ENCODE measurements at regions not wholly inside any gene's neighbourhood (a gene's known extent, or its start where the extent isn't known, plus 50 kb on each side); places are given as distances from the start of the nearest gene placed in this dataset.

DNA sequence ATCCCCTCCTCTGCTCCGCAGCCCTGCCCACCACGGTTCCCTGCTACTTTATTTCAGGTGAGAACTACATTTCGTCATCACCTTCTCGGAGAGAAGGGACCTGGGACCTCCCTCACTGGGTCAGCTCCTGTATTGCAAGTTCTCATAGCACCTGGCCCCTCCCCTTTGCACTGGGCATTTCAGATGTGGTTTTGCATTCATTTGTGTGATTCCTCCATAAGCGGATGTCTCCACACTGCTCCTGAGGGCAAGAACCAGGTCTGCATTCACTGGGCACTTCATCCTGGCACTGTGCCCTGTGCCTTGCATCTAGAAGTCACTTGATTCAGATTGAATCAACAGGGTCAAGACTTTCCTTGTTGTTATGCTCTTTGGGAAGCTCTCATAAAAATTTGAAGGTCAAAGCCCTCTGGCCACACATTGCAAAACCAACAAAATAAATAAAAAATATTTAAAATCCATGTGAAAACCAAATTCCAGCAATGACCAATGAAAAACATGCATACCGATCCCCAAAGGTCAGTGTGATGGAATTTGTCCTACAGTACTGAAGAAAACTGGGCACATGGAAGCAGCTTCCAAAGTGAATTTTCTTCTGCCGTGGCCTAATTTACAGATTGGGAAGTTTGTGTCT lies 89.1 kb upstream of the F13A1 start:
- DNase-seq (ENCODE audit: low read depth) = no peak
- H3K4me3 ChIP-seq (ENCODE audit: low read depth, low read length) = no peak overlapping the region
- no peak for TF ChIP-seq CTCF (IDR thresholded peaks at IDR 0.05; ENCODE audit: insufficient read depth, low read depth, low read length, missing control alignments)

DNA sequence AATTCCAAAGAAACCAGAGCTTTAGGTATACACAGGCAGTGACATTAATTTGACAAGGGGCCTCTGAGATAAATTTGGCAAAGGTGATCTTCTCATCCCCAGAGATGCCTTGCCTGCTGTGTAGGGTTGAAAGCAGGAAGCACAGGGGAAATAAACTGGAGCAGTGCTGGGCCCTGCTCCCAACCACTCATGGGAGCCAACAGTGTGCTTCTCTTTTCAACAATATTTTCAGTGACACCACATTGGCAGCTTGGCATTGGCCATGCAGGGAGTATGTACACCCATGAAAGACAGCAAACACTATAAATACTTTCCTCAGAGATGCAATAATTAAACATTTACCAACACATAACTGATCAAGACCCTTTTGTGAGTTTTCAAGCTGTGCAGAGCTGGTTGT lies 90.7 kb upstream of the F13A1 start:
- DNase-seq (ENCODE audit: low read depth) = no peak
- no peak overlapping the region for H3K4me3 ChIP-seq (ENCODE audit: low read depth, low read length)
- TF ChIP-seq CTCF (IDR thresholded peaks at IDR 0.05; ENCODE audit: insufficient read depth, low read depth, low read length, missing control alignments) = no peak

DNA sequence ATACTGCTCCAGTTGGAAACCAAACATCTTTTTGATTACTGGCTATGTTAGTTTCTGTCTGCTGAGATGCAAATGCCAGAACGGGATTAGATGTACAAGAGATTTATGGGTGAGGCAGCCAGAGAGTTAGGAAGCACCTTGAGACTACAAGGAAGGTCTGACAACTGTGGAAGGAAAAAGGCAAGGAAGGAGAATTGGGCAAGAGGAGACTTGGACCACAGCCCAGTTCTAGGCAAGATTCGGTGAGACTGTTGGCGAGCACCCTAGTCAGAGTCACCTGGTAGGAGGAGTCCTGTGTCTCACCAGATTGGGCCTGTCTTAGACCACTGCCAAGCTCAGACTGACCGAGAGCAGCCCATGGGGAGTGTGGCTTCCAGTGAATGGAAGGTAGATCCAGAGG lies 91.8 kb upstream of the F13A1 start:
- H3K4me3 ChIP-seq (ENCODE audit: low read depth, low read length) = no peak overlapping the region
- no peak for TF ChIP-seq CTCF (IDR thresholded peaks at IDR 0.05; ENCODE audit: insufficient read depth, low read depth, low read length, missing control alignments)
- DNase-seq (ENCODE audit: low read depth) = no peak

DNA sequence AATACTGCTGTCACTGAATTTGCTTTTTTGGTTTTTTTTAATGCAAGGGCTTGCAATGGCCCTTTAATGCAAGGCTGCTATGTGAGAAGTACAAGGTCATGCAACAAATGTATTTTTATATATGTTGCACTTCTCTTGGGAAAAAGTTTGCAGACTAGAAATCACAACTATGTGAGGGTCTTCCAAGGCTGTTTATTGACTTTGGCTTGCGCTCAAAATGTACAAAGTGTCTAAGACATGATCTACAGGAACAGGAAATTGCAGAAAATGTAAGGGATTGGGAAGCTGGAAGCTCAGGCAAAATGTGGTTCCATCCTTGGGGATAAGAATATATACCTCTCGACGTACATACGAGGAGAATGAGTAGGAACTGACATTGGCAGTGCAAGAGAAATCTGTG lies 92.2 kb upstream of the F13A1 start:
- no peak for DNase-seq (ENCODE audit: low read depth)
- H3K4me3 ChIP-seq (ENCODE audit: low read depth, low read length) = no peak overlapping the region
- no peak for TF ChIP-seq CTCF (IDR thresholded peaks at IDR 0.05; ENCODE audit: insufficient read depth, low read depth, low read length, missing control alignments)

GRCh38 chr6:6414931-6415330 lies 94.5 kb upstream of the F13A1 start:
- no peak for DNase-seq (ENCODE audit: low read depth)
- TF ChIP-seq CTCF (IDR thresholded peaks at IDR 0.05; ENCODE audit: insufficient read depth, low read depth, low read length, missing control alignments) = no peak
- no peak overlapping the region for H3K4me3 ChIP-seq (ENCODE audit: low read depth, low read length)

DNA sequence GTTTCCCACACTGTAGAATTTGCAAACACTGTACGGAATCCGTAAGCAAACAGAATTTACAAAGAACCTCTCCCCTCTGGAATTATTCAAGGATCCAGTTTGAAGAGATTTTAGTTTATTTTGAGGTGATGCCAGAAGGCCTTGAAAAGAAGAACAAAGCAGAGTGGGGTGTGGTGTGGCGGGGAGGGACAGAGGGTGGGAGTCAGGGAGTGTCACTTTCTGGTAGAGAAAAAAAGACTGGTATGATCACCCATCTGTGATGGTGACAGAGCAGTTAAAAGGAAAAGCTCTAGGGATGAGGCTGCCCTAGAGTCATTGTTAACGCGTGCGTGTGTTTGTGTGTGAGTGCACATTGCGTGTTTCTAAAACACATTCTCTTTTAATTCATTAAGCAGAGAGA lies 97.0 kb upstream of the F13A1 start:
- no peak for DNase-seq (ENCODE audit: low read depth)
- TF ChIP-seq CTCF (IDR thresholded peaks at IDR 0.05; ENCODE audit: insufficient read depth, low read depth, low read length, missing control alignments) = no peak
- H3K4me3 ChIP-seq (ENCODE audit: low read depth, low read length) = no peak overlapping the region

DNA sequence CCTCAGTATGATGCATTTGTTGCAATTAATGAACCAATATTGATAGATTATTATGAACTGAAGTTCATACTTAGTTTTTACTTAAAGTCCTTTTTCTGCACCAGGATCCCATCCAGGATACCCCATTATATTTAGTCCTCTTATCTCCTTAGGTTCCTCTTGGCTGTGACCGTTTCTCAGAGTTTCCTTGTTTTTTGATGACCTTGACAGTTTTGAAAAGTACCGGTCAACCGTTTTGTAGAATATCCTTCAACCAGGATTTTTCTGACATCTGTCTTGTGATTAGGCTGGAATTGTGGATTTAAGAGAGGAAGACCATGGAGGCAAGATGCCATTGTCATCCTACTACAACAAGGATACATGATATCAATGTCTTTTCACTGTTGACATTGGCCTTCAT lies 98.0 kb upstream of the F13A1 start:
- H3K4me3 ChIP-seq (ENCODE audit: low read depth, low read length) = no peak overlapping the region

More for the DNA sequence above, 98.0 kb upstream of the F13A1 start:
- DNase-seq (ENCODE audit: low read depth) = no peak
- no peak for TF ChIP-seq CTCF (IDR thresholded peaks at IDR 0.05; ENCODE audit: insufficient read depth, low read depth, low read length, missing control alignments)
